ENCODE measurements at regions not wholly inside any gene's neighbourhood (a gene's known extent, or its start where the extent isn't known, plus 50 kb on each side); places are given as distances from the start of the nearest gene placed in this dataset.

DNA sequence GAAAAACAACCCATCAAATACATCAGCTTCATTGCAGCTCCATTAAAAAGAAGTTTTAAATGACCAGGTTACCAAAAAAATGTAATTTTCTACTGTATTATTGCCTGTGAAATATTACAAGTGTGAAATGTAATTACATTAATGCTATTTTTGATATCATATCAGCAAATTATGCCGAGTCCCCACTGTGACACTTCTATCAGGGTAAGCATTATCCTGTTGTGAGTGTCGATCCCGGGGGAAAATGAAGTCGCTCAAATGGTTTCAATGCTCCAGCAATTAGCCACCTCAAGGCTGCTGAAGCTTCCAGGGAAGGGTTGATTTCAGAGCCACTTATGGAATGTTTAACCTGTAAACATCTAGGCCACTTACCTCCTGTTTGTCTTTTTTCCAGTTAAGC is 70.4 kb downstream of the RCN1 start:
- Histone ChIP-seq H3K4me3 (ENCODE audit: low read depth, low read length) (no peak overlapping the region), H3K36me3 (ENCODE audit: control insufficient read depth, insufficient read depth, low read length) (no peaks in the 10 kb centered on the region), H3K27me3 (ENCODE audit: control insufficient read depth, insufficient read depth, low read length) (peaks cover 8% of the 10 kb centered on the region)
- no peak for DNase-seq (ENCODE audit: low read depth)
- POLR2A ChIA-PET = no interaction called here
- TF ChIP-seq, protein P1, sequence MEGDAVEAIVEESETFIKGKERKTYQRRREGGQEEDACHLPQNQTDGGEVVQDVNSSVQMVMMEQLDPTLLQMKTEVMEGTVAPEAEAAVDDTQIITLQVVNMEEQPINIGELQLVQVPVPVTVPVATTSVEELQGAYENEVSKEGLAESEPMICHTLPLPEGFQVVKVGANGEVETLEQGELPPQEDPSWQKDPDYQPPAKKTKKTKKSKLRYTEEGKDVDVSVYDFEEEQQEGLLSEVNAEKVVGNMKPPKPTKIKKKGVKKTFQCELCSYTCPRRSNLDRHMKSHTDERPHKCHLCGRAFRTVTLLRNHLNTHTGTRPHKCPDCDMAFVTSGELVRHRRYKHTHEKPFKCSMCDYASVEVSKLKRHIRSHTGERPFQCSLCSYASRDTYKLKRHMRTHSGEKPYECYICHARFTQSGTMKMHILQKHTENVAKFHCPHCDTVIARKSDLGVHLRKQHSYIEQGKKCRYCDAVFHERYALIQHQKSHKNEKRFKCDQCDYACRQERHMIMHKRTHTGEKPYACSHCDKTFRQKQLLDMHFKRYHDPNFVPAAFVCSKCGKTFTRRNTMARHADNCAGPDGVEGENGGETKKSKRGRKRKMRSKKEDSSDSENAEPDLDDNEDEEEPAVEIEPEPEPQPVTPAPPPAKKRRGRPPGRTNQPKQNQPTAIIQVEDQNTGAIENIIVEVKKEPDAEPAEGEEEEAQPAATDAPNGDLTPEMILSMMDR (IDR thresholded peaks at IDR 0.05; ENCODE audit: insufficient read depth, low read depth, low read length) = no peak
- CTCF ChIA-PET = interaction anchor here (1.1 to 2.7 kb wide), 5 partner anchors 9 to 109 kb away, joined by 3 to 15 read pairs (median 5); no protein-coding TSS in a partner anchor

DNA sequence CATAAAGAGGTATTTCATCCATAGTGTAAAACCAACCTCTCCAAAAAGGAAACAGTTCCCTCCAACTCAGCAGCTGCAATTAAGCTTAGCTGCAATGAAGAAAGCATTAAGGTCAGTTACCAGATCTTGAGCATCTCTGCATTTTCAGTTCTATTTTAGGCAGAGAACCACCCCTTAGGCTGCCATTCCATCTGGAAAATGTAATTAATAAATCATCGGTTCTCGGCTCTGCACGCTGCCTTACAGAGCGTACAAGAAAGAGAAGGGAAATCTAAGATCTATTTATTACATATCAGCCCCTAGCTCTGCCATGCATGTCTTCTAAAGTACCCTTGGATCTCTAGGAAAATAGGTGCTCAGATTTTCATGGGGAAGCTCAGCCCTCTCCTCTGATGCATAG is 71.5 kb downstream of the RCN1 start:
- ChIA-PET POLR2A (no interaction called here), CTCF (interaction anchor here (1.0 to 2.7 kb wide), 5 partner anchors 8 to 111 kb away, joined by 3 to 15 read pairs (median 3); no protein-coding TSS in a partner anchor)
- TF ChIP-seq, protein P1 (IDR thresholded peaks at IDR 0.05; ENCODE audit: insufficient read depth, low read depth, low read length) = no peak
- Histone ChIP-seq H3K27me3 (ENCODE audit: control insufficient read depth, insufficient read depth, low read length) (peaks cover 8% of the 10 kb centered on the region), H3K4me3 (ENCODE audit: low read depth, low read length) (no peak overlapping the region), H3K36me3 (ENCODE audit: control insufficient read depth, insufficient read depth, low read length) (no peaks in the 10 kb centered on the region)
- DNase-seq (ENCODE audit: low read depth) = no peak

DNA sequence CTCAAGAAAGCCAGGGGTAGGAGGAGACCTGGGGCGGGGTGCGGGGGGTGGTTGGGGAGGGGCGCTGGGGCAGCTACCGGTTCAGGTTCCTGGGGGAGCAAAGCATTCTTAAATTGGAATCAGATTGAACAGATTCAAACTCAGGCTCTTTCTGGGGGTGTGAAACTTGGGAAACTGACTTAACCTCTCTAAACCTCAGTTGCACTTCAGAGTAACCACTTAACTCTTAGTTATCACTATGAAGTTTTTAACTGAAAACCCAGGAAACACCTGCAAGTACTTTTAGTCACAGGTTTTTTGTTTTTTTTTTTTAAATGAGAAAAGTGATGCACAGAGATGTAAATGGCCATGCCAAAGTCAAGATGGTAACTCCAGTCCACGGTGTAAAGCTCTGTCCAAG is 72.0 kb downstream of the RCN1 start:
- Histone ChIP-seq H3K27me3 (ENCODE audit: control insufficient read depth, insufficient read depth, low read length) (peaks cover 8% of the 10 kb centered on the region), H3K36me3 (ENCODE audit: control insufficient read depth, insufficient read depth, low read length) (no peaks in the 10 kb centered on the region), H3K4me3 (ENCODE audit: low read depth, low read length) (no peak overlapping the region)
- TF ChIP-seq, protein P1 (IDR thresholded peaks at IDR 0.05; ENCODE audit: insufficient read depth, low read depth, low read length) = no peak
- ChIA-PET POLR2A (no interaction called here), CTCF (interaction anchor here (1.0 to 2.7 kb wide), 4 partner anchors 7 to 111 kb away, joined by 3 to 15 read pairs (median 4); no protein-coding TSS in a partner anchor)
- no peak for DNase-seq (ENCODE audit: low read depth)

DNA sequence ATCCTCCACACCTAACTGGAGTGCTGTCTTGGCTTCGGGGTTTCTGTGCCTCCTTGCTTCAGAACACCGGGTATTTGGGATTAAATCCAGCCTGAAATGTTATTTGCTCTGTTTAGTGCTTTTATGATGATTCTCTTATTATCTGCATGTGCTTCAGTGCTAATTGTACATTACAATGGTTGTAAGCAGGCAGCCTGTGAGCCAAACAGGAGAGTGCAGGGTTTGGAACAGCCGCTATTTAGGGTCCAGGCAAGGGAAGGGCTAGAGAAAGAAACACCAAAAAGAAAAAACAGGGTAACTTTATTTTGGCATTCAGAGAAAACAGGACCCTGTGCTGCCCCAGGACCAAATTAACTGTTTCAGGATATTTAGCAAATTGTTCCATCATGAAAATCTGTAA is 72.7 kb downstream of the RCN1 start:
- TF ChIP-seq, protein P1 (IDR thresholded peaks at IDR 0.05; ENCODE audit: insufficient read depth, low read depth, low read length) = no peak
- CTCF ChIA-PET = interaction anchor here (17.8 kb wide), 1 partner anchor 111 kb away, joined by 289 read pairs; no protein-coding TSS in a partner anchor
- POLR2A ChIA-PET = no interaction called here
- DNase-seq (ENCODE audit: low read depth) = no peak
- peaks cover 8% of the 10 kb centered on the region for H3K27me3 ChIP-seq (ENCODE audit: control insufficient read depth, insufficient read depth, low read length)
- H3K36me3 ChIP-seq (ENCODE audit: control insufficient read depth, insufficient read depth, low read length) = no peaks in the 10 kb centered on the region
- H3K4me3 ChIP-seq (ENCODE audit: low read depth, low read length) = no peak overlapping the region

DNA sequence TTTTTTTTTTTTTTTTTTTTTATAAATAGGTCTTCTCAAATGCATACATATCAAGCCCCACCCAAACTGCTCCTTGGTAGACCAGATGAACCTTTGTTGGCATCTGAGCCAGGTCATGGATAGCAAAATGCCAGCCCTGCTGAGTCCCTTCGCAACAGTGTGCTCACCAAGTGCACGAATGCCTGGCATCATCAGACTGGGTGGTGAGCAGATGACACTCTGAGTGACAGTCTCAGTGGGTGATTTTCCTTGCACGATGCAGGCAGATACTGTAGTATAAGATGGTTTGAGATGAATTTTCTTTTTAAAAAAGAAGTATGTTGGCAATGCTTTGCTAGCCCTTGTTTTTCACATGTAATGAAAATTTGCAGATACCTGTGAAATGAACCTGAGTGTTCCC is 74.0 kb downstream of the RCN1 start:
- Histone ChIP-seq H3K4me3 (ENCODE audit: low read depth, low read length) (no peak overlapping the region), H3K36me3 (ENCODE audit: control insufficient read depth, insufficient read depth, low read length) (no peaks in the 10 kb centered on the region), H3K27me3 (ENCODE audit: control insufficient read depth, insufficient read depth, low read length) (peaks cover 10% of the 10 kb centered on the region)
- ChIA-PET CTCF (interaction anchor here (1.0 to 17.8 kb wide), 3 partner anchors 11 to 112 kb away, joined by 3 to 289 read pairs (median 6); no protein-coding TSS in a partner anchor), POLR2A (no interaction called here)
- TF ChIP-seq, protein P1 (IDR thresholded peaks at IDR 0.05; ENCODE audit: insufficient read depth, low read depth, low read length) = no peak
- DNase-seq (ENCODE audit: low read depth) = no peak

All from BJ (cell line).